Suprapubic skin (tissue), 4 donors: ENCODE measurements at regions not wholly inside any gene's neighbourhood (a gene's known extent, or its start where the extent isn't known, plus 50 kb on each side); places are given as distances from the start of the nearest gene placed in this dataset.

ENCODE experiments used
- DNase-seq, 2 donors: peaks; one replicate each; pipeline ENCODE4 v3.0.0-alpha.2; 2019; ENCODE audit warnings: low spot score in 2 of 2
- H3K27ac ChIP-seq: fragments of 200-600 bp; sonication (generic); one replicate; pipeline ENCODE4 v1.5.1; 2019
- H3K27me3 ChIP-seq: fragments of 200-600 bp; sonication (generic); one replicate; pipeline ENCODE4 v1.5.1; 2019
- H3K36me3 ChIP-seq: fragments of 200-600 bp; sonication (generic); one replicate; pipeline ENCODE4 v1.5.1; 2019
- H3K4me1 ChIP-seq: fragments of 200-600 bp; sonication (generic); one replicate; pipeline ENCODE4 v1.5.1; 2019
- H3K4me3 ChIP-seq: fragments of 200-600 bp; sonication (generic); one replicate; pipeline ENCODE4 v1.5.1; 2019; ENCODE audit warnings: mild to moderate bottlenecking
- H3K9me3 ChIP-seq: fragments of 200-600 bp; sonication (generic); one replicate; pipeline ENCODE4 v1.5.1; 2019
- CTCF ChIP-seq, 2 donors: fragments of 200-600 bp in 1 of 2; fragments of 450-650 bp in 1 of 2; sonication (generic) in 1 of 2; IDR thresholded peaks; one replicate each; pipeline ENCODE4 v1.5.1; 2016 to 2019; ENCODE audit warnings: antibody characterized with exemption in 2 of 2, mild to moderate bottlenecking in 1 of 2, moderate library complexity in 1 of 2
- EP300 ChIP-seq: sonication (generic); formaldehyde crosslinking; IDR thresholded peaks from one replicate; pipeline ENCODE4 v1.6.1; 2017; ENCODE audit warnings: antibody characterized with exemption
- POLR2A ChIP-seq, 2 donors: fragments of 450-650 bp; IDR thresholded peaks; one replicate each; pipeline ENCODE4 v1.6.1; 2017; ENCODE audit warnings: antibody characterized with exemption in 2 of 2, mild to moderate bottlenecking in 2 of 2, moderate library complexity in 2 of 2
- POLR2AphosphoS5 ChIP-seq, 3 donors: sonication (generic); formaldehyde crosslinking; IDR thresholded peaks; one replicate each; pipeline ENCODE4 v1.6.1; 2017; ENCODE audit warnings: antibody characterized with exemption in 3 of 3
- WGBS: methylation state at CpG from one replicate; pipeline ENCODE4 v1.1.5; 2018; 5-methylcytosine and 5-hydroxymethylcytosine counted together

DNA sequence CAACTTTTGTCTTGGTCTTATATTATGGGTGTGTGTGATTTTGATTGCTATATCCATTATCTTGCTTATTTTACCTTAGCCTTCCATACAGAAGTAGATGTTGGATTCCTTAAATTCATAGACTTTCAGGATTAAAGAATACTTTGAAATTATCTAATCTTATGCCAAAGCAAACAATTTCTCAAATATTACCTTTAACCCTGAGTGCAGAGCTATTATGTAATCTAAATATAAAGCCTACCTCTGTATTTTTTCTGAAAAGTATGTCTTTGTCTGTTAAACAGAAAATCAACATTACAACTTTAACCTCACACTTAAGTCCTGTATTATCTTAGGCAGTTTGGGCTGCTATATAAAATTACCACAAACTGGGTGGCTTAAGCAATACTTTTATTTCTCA, 782.5 kb downstream of the STIM2 start:
- no peaks in the 10 kb centered on the region for H3K36me3 ChIP-seq
- no peak overlapping the region for H3K4me3 ChIP-seq
- no peaks in the 10 kb centered on the region for H3K27me3 ChIP-seq
- H3K27ac ChIP-seq, result no peak overlapping the region
- no peaks in the 10 kb centered on the region for H3K9me3 ChIP-seq
- no peak for DNase-seq
- H3K4me1 ChIP-seq, result no peaks in the 10 kb centered on the region
- TF ChIP-seq POLR2A (IDR thresholded peaks at IDR 0.05), result no peak
- TF ChIP-seq CTCF (IDR thresholded peaks at IDR 0.05), result no peak
- TF ChIP-seq POLR2AphosphoS5 (IDR thresholded peaks at IDR 0.05), result no peak
- TF ChIP-seq EP300, result no peak

DNA sequence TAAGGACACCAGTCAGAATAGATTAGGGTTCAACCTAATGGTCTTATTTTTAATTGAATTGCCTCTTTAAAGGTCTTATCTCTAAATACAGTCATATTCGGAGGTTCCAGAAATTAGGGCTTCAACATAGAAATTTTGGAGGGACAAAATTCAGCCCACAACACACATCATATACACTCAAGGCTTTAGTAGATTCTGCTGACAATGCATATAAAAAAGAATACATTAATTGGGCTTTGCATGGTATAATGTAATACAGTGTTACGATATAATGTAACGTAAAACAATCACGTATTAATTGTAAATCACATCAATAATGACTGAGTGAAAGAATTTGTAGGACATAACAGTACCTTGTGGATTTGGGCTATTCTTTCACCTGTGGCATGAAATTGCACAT, 787.8 kb downstream of the STIM2 start:
- Histone ChIP-seq H3K9me3 (no peaks in the 10 kb centered on the region), H3K36me3 (no peaks in the 10 kb centered on the region), H3K27me3 (no peaks in the 10 kb centered on the region), H3K27ac (no peak overlapping the region), H3K4me3 (no peak overlapping the region), H3K4me1 (no peaks in the 10 kb centered on the region)
- WGBS, result 96% methylated on average over 4 of the region's 4 CpGs
- no peak for TF ChIP-seq EP300
- TF ChIP-seq CTCF (IDR thresholded peaks at IDR 0.05), result no peak
- no peak for TF ChIP-seq POLR2A (IDR thresholded peaks at IDR 0.05)
- TF ChIP-seq POLR2AphosphoS5 (IDR thresholded peaks at IDR 0.05), result no peak
- no peak for DNase-seq

- Histone ChIP-seq H3K4me3 (no peak overlapping the region), H3K4me1 (no peaks in the 10 kb centered on the region), H3K36me3 (no peaks in the 10 kb centered on the region), H3K9me3 (no peaks in the 10 kb centered on the region), H3K27me3 (no peaks in the 10 kb centered on the region), H3K27ac (no peak overlapping the region)
- no peak for DNase-seq
- 42% methylated on average over 3 of the region's 3 CpGs for WGBS
- no peak for TF ChIP-seq EP300
- TF ChIP-seq POLR2AphosphoS5 (IDR thresholded peaks at IDR 0.05), result no peak
- TF ChIP-seq POLR2A (IDR thresholded peaks at IDR 0.05), result no peak
- TF ChIP-seq CTCF (IDR thresholded peaks at IDR 0.05), result no peak
Observed at GRCh38 chr4:27662426-27662825, 801.8 kb downstream of the STIM2 start.

DNA sequence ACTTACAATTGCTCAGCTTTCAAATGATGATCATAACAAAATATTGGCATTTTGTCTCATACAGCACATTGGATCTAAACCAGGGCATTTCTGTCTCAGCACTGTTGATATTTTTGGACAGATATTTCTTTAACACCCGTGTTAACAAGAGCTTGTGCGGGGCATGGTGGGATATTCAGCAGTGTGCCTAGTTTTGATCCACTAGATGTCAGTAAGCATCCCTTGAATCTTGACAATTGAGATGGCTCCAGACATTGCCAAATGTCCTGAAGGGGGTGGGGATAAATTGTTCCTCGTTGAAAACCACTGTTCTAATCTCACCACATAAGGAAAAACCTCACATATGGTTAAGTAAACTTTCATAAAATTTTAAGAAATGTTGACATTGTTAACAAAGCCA, 806.3 kb downstream of the STIM2 start:
- H3K4me1 ChIP-seq, result no peaks in the 10 kb centered on the region

DNA sequence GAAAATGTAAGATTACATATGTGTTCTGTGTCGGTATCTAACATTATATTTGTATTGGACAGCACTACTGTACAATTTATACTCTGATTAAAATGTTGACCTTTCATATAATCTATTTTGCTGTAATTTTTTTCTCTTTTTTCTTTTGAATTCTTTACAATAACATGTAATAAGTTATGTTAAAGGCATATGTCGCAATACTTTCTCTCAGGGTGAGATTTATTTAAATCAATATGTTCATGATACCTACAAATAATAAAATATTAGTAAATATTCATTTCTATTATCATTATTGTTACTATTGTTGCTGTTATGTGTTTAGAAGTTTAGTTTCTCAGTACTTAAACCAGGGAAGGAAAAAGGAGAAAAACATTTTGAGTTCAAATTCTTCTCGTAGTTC, 807.4 kb downstream of the STIM2 start:
- no peak overlapping the region for H3K4me3 ChIP-seq
- no peaks in the 10 kb centered on the region for H3K4me1 ChIP-seq
- no peak for DNase-seq
- no peaks in the 10 kb centered on the region for H3K27me3 ChIP-seq
- no peak overlapping the region for H3K27ac ChIP-seq
- 94% methylated on average over 3 of the region's 3 CpGs for WGBS
- no peaks in the 10 kb centered on the region for H3K9me3 ChIP-seq
- no peak for TF ChIP-seq CTCF (IDR thresholded peaks at IDR 0.05)
- no peak for TF ChIP-seq POLR2AphosphoS5 (IDR thresholded peaks at IDR 0.05)
- no peak for TF ChIP-seq POLR2A (IDR thresholded peaks at IDR 0.05)
- TF ChIP-seq EP300, result no peak
- no peaks in the 10 kb centered on the region for H3K36me3 ChIP-seq

More for the DNA sequence above, 806.3 kb downstream of the STIM2 start:
- H3K36me3 ChIP-seq, result no peaks in the 10 kb centered on the region
- no peak overlapping the region for H3K27ac ChIP-seq
- no peak overlapping the region for H3K4me3 ChIP-seq
- WGBS, result 19% methylated on average over 3 of the region's 3 CpGs
- no peaks in the 10 kb centered on the region for H3K27me3 ChIP-seq
- TF ChIP-seq EP300 (no peak), CTCF (IDR thresholded peaks at IDR 0.05) (no peak), POLR2A (IDR thresholded peaks at IDR 0.05) (no peak), POLR2AphosphoS5 (IDR thresholded peaks at IDR 0.05) (no peak)
- H3K9me3 ChIP-seq, result no peaks in the 10 kb centered on the region
- no peak for DNase-seq
